ENCODE measurements at regions not wholly inside any gene's neighbourhood (a gene's known extent, or its start where the extent isn't known, plus 50 kb on each side); places are given as distances from the start of the nearest gene placed in this dataset.

GRCh38 chr5:3414371-3414770 lies 181.3 kb upstream of the IRX1 start:
- WGBS, 2 donors: 63 to 65% methylated on average over 7 of the region's 7 CpGs
- Histone ChIP-seq H3K36me3 (no peaks in the 10 kb centered on the region), H3K4me1 (no peaks in the 10 kb centered on the region), H3K4me3 (no peak overlapping the region), H3K27me3 (no peaks in the 10 kb centered on the region), H3K9me3 (no peaks in the 10 kb centered on the region), H3K27ac (no peak overlapping the region)
- DNase-seq (no peak), ATAC-seq (ENCODE audit: low FRiP score in 2 of 2) (no peak)
- TF ChIP-seq EP300 (IDR thresholded peaks at IDR 0.05) (no peak), POLR2AphosphoS5 (IDR thresholded peaks at IDR 0.05) (no peak), CTCF (IDR thresholded peaks at IDR 0.05) (no peak), POLR2A (IDR thresholded peaks at IDR 0.05) (no peak)

DNA sequence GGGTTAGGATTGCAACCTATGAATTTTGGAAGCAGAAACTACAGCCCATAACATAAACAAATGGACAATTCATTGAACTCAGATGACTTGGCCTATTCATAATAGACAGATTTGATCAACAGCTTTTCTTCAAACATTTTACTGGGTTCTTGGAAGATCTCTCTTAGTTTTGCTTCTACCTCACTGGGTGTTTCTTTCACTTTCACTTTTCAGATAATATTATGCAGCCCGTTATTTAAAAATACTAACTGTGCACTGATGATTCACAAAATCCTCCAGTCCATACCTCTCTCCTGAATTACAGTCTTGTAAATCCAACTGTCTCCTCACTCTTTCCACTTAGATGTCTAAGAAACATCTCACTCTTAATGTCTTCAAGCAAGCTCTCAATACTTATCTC lies 183.5 kb upstream of the IRX1 start:
- no peak overlapping the region for H3K27ac ChIP-seq
- H3K9me3 ChIP-seq: no peaks in the 10 kb centered on the region
- no peaks in the 10 kb centered on the region for H3K4me1 ChIP-seq
- H3K4me3 ChIP-seq: no peak overlapping the region
- ATAC-seq (ENCODE audit: low FRiP score in 2 of 2) (no peak), DNase-seq (no peak)
- 71 to 88% methylated on average over 1 of the region's 1 CpG for WGBS, 2 donors
- no peaks in the 10 kb centered on the region for H3K36me3 ChIP-seq
- TF ChIP-seq POLR2AphosphoS5 (IDR thresholded peaks at IDR 0.05) (no peak), CTCF (IDR thresholded peaks at IDR 0.05) (no peak), EP300 (IDR thresholded peaks at IDR 0.05) (no peak), POLR2A (IDR thresholded peaks at IDR 0.05) (no peak)
- H3K27me3 ChIP-seq: no peaks in the 10 kb centered on the region

- Histone ChIP-seq H3K27ac (no peak overlapping the region), H3K4me1 (no peaks in the 10 kb centered on the region), H3K27me3 (no peaks in the 10 kb centered on the region), H3K9me3 (no peaks in the 10 kb centered on the region), H3K4me3 (no peak overlapping the region), H3K36me3 (no peaks in the 10 kb centered on the region)
- no peak for TF ChIP-seq CTCF (IDR thresholded peaks at IDR 0.05)
- no peak for TF ChIP-seq POLR2AphosphoS5 (IDR thresholded peaks at IDR 0.05)
- no peak for TF ChIP-seq EP300 (IDR thresholded peaks at IDR 0.05)
- no peak for TF ChIP-seq POLR2A (IDR thresholded peaks at IDR 0.05)
- DNase-seq: no peak
- ATAC-seq (ENCODE audit: low FRiP score in 2 of 2): no peak
- 63 to 77% methylated on average over 2 of the region's 2 CpGs for WGBS, 2 donors
Measured at GRCh38 chr5:3411363-3411762, 184.3 kb upstream of the IRX1 start.

GRCh38 chr5:3401635-3402034 lies 194.0 kb upstream of the IRX1 start:
- H3K27me3 ChIP-seq: no peaks in the 10 kb centered on the region
- WGBS, 2 donors: 71 to 73% methylated on average over 8 of the region's 8 CpGs
- H3K27ac ChIP-seq: no peak overlapping the region
- H3K36me3 ChIP-seq: no peaks in the 10 kb centered on the region
- no peak overlapping the region for H3K4me3 ChIP-seq
- ATAC-seq (ENCODE audit: low FRiP score in 2 of 2): no peak
- TF ChIP-seq POLR2A (IDR thresholded peaks at IDR 0.05): no peak
- TF ChIP-seq POLR2AphosphoS5 (IDR thresholded peaks at IDR 0.05): no peak
- TF ChIP-seq EP300 (IDR thresholded peaks at IDR 0.05): no peak
- TF ChIP-seq CTCF (IDR thresholded peaks at IDR 0.05): no peak
- H3K9me3 ChIP-seq: peaks cover 0 to 22% (median 11%) of the 10 kb centered on the region in 4 donors
- DNase-seq: no peak
- H3K4me1 ChIP-seq: no peaks in the 10 kb centered on the region

- H3K27me3 ChIP-seq: no peaks in the 10 kb centered on the region
- H3K36me3 ChIP-seq: no peaks in the 10 kb centered on the region
- no peak overlapping the region for H3K27ac ChIP-seq
- TF ChIP-seq EP300 (IDR thresholded peaks at IDR 0.05): no peak
- TF ChIP-seq POLR2A (IDR thresholded peaks at IDR 0.05): no peak
- no peak for TF ChIP-seq CTCF (IDR thresholded peaks at IDR 0.05)
- no peak for TF ChIP-seq POLR2AphosphoS5 (IDR thresholded peaks at IDR 0.05)
- peaks cover 0 to 19% (median 11%) of the 10 kb centered on the region in 4 donors for H3K9me3 ChIP-seq
- no peaks in the 10 kb centered on the region for H3K4me1 ChIP-seq
- no peak for ATAC-seq (ENCODE audit: low FRiP score in 2 of 2)
- WGBS, 2 donors: 83 to 89% methylated on average over 8 of the region's 8 CpGs
- H3K4me3 ChIP-seq: no peak overlapping the region
- no peak for DNase-seq
Measured at GRCh38 chr5:3400659-3401058, 195.0 kb upstream of the IRX1 start.
